Osteoblast (primary cell): ENCODE measurements at regions not wholly inside any gene's neighbourhood (a gene's known extent, or its start where the extent isn't known, plus 50 kb on each side); places are given as distances from the start of the nearest gene placed in this dataset.
A peak's percentile ranks its signal among the peaks of the same experiment; 100 is the strongest.

ENCODE experiments used
- DNase-seq: peaks from one replicate; pipeline ENCODE4 v3.0.0; 2011; ENCODE audit warnings: low spot score, mixed read lengths; ENCODE audit not compliant: insufficient read length; ENCODE audit errors: missing footprints
- H2AFZ ChIP-seq: 2 replicates; pipeline ENCODE4 v1.6.0; 2011; ENCODE audit warnings: mild to moderate bottlenecking, low read length
- H3K27ac ChIP-seq: 2 replicates; pipeline ENCODE4 v1.5.1; 2011; ENCODE audit warnings: mild to moderate bottlenecking, low read depth, low read length, moderate library complexity
- H3K27me3 ChIP-seq: 2 replicates; pipeline ENCODE4 v1.6.0; 2012; ENCODE audit warnings: mild to moderate bottlenecking, control low read depth, inconsistent platforms, low read length, moderate library complexity; ENCODE audit not compliant: insufficient read depth
- H3K36me3 ChIP-seq: 2 replicates; pipeline ENCODE4 v1.5.1; 2011; ENCODE audit warnings: mild to moderate bottlenecking, low read length, control low read depth, moderate library complexity; ENCODE audit not compliant: insufficient read depth
- H3K4me1 ChIP-seq: 2 replicates; pipeline ENCODE4 v1.5.1; 2011; ENCODE audit warnings: mild to moderate bottlenecking, low read length, control low read depth, moderate library complexity; ENCODE audit not compliant: insufficient read depth
- H3K4me2 ChIP-seq: 2 replicates; pipeline ENCODE4 v1.6.0; 2011; ENCODE audit warnings: mild to moderate bottlenecking, low read length; ENCODE audit not compliant: insufficient read depth
- H3K4me3 ChIP-seq: fragments of 200-600 bp; sonication (generic); 3 replicates; pipeline ENCODE4 v1.5.1; 2012; ENCODE audit warnings: mild to moderate bottlenecking, low read length, inconsistent platforms; ENCODE audit not compliant: insufficient read depth
- H3K79me2 ChIP-seq: 2 replicates; pipeline ENCODE4 v1.6.0; 2012; ENCODE audit warnings: mild to moderate bottlenecking, low read length, control low read depth, inconsistent platforms; ENCODE audit not compliant: insufficient read depth
- H3K9me3 ChIP-seq: 2 replicates; pipeline ENCODE4 v1.5.1; 2011; ENCODE audit warnings: low read depth, low read length, control low read depth
- H4K20me1 ChIP-seq: 2 replicates; pipeline ENCODE4 v1.6.0; 2012; ENCODE audit warnings: mild to moderate bottlenecking, low read length, control low read depth; ENCODE audit not compliant: insufficient read depth
- CTCF ChIP-seq: IDR thresholded peaks from 2 replicates; pipeline ENCODE4 v1.5.1; 2011; ENCODE audit warnings: mild to moderate bottlenecking, low read depth, low read length, moderate library complexity; ENCODE audit errors: extremely low read depth

GRCh38 chr6:121971931-121972335, 427.5 kb upstream of the HSF2 start:
- Histone ChIP-seq H3K4me2 (no peak overlapping the region), H2AFZ (no peak overlapping the region)

GRCh38 chr6:121984956-121985355, 414.5 kb upstream of the HSF2 start:
- H2AFZ ChIP-seq, result no peak overlapping the region
- no peaks in the 10 kb centered on the region for H3K9me3 ChIP-seq
- H3K27me3 ChIP-seq, result no peaks in the 10 kb centered on the region
- no peaks in the 10 kb centered on the region for H3K36me3 ChIP-seq
- H3K27ac ChIP-seq, result no peak overlapping the region
- H3K4me2 ChIP-seq, result no peak overlapping the region
- H3K79me2 ChIP-seq, result no peaks in the 10 kb centered on the region
- H3K4me3 ChIP-seq, result no peak overlapping the region
- no peaks in the 10 kb centered on the region for H4K20me1 ChIP-seq
- H3K4me1 ChIP-seq, result no peaks in the 10 kb centered on the region
- DNase-seq, result no peak
- no peak for TF ChIP-seq CTCF

More at GRCh38 chr6:121971931-121972335, 427.5 kb upstream of the HSF2 start:
- Histone ChIP-seq H3K9me3 (no peaks in the 10 kb centered on the region), H3K4me3 (no peak overlapping the region), H3K36me3 (no peaks in the 10 kb centered on the region), H3K27me3 (no peaks in the 10 kb centered on the region), H4K20me1 (no peaks in the 10 kb centered on the region), H3K4me1 (no peaks in the 10 kb centered on the region), H3K79me2 (no peaks in the 10 kb centered on the region), H3K27ac (no peak overlapping the region)
- no peak for TF ChIP-seq CTCF
- peak; percentile 54 for DNase-seq

- H3K9me3 ChIP-seq, result no peaks in the 10 kb centered on the region
- no peaks in the 10 kb centered on the region for H3K4me1 ChIP-seq
- H3K79me2 ChIP-seq, result no peaks in the 10 kb centered on the region
- H3K27me3 ChIP-seq, result no peaks in the 10 kb centered on the region
- H3K27ac ChIP-seq, result no peak overlapping the region
- no peak overlapping the region for H3K4me2 ChIP-seq
- no peak overlapping the region for H3K4me3 ChIP-seq
- no peak overlapping the region for H2AFZ ChIP-seq
- no peak for DNase-seq
- no peak for TF ChIP-seq CTCF
- no peaks in the 10 kb centered on the region for H3K36me3 ChIP-seq
- H4K20me1 ChIP-seq, result no peaks in the 10 kb centered on the region
Measured at GRCh38 chr6:121993362-121993761, 406.1 kb upstream of the HSF2 start.

- Histone ChIP-seq H3K27me3 (no peaks in the 10 kb centered on the region), H3K4me3 (no peak overlapping the region), H3K36me3 (no peaks in the 10 kb centered on the region), H4K20me1 (no peaks in the 10 kb centered on the region), H3K4me2 (no peak overlapping the region), H3K27ac (no peak overlapping the region), H3K79me2 (no peaks in the 10 kb centered on the region), H3K9me3 (no peaks in the 10 kb centered on the region), H2AFZ (peak overlapping the region; percentile 30), H3K4me1 (no peaks in the 10 kb centered on the region)
- no peak for TF ChIP-seq CTCF
- DNase-seq, result no peak
Measured at GRCh38 chr6:121994919-121995318, 404.5 kb upstream of the HSF2 start.
